HL-60 (cell line): ENCODE measurements at regions not wholly inside any gene's neighbourhood (a gene's known extent, or its start where the extent isn't known, plus 50 kb on each side); places are given as distances from the start of the nearest gene placed in this dataset.

Experiments used
- CTCF ChIP-seq: IDR thresholded peaks from one replicate; pipeline ENCODE4 v1.5.1; 2011; ENCODE audit warnings: low read length, control low read depth, inconsistent platforms; ENCODE audit not compliant: insufficient read depth
- GABPA ChIP-seq: IDR thresholded peaks from 2 replicates; pipeline ENCODE4 v1.6.1; 2012; ENCODE audit warnings: low read depth
- POLR2AphosphoS5 ChIP-seq: IDR thresholded peaks from 2 replicates; pipeline ENCODE4 v1.6.1; 2012; ENCODE audit warnings: low read depth
- REST ChIP-seq: IDR thresholded peaks from 2 replicates; pipeline ENCODE4 v1.6.1; 2012; ENCODE audit warnings: low read depth; ENCODE audit not compliant: insufficient replicate concordance
- SPI1 ChIP-seq: IDR thresholded peaks from 2 replicates; pipeline ENCODE4 v1.6.1; 2012; ENCODE audit warnings: low read depth, mild to moderate bottlenecking, borderline replicate concordance

GRCh38 chr18:71194438-71194837 lies 905.6 kb downstream of the SOCS6 start:
- TF ChIP-seq REST (no peak), CTCF (no peak), POLR2AphosphoS5 (no peak), SPI1 (no peak), GABPA (no peak)
